SK-N-SH treated with all-trans-retinoic acid at 6 μM for 48 hours (cell line): ENCODE measurements at regions not wholly inside any gene's neighbourhood (a gene's known extent, or its start where the extent isn't known, plus 50 kb on each side); places are given as distances from the start of the nearest gene placed in this dataset.

ENCODE experiments used
- ATAC-seq: fragments of 200-7000 bp; cut with Tn5 transposase; 3 replicates; pipeline ENCODE4 v1.9.1; 2020; ENCODE audit warnings: mild to moderate bottlenecking, moderate library complexity
- CREB5 ChIP-seq: fragments of 250-450 bp; sonication (Bioruptor Pico); IDR thresholded peaks from 2 replicates; pipeline ENCODE4 v1.5.1; 2020; ENCODE audit warnings: low read depth, mild to moderate bottlenecking, moderate library complexity
- ESRRG ChIP-seq: fragments of 250-450 bp; sonication (Bioruptor Pico); IDR thresholded peaks from 2 replicates; pipeline ENCODE4 v1.6.1; 2021; ENCODE audit warnings: mild to moderate bottlenecking
- GLIS3 ChIP-seq: fragments of 250-450 bp; sonication (Bioruptor Pico); IDR thresholded peaks from 2 replicates; pipeline ENCODE4 v1.5.0; 2020; ENCODE audit warnings: mild to moderate bottlenecking, moderate library complexity
- ISL1 ChIP-seq: fragments of 250-450 bp; sonication (Bioruptor Pico); IDR thresholded peaks from 2 replicates; pipeline ENCODE4 v2.1.2; 2022; ENCODE audit warnings: mild to moderate bottlenecking, moderate library complexity
- OSR1 ChIP-seq: fragments of 250-450 bp; sonication (Bioruptor Pico); IDR thresholded peaks from 2 replicates; pipeline ENCODE4 v1.8.0; 2022; ENCODE audit warnings: moderate library complexity, mild to moderate bottlenecking, inconsistent platforms
- POU6F1 ChIP-seq: fragments of 250-450 bp; sonication (Bioruptor Pico); IDR thresholded peaks from 2 replicates; pipeline ENCODE4 v1.8.0; 2021; ENCODE audit warnings: low read depth, mild to moderate bottlenecking, moderate library complexity, borderline replicate concordance
- PPARA ChIP-seq: fragments of 250-450 bp; sonication (Bioruptor Pico); IDR thresholded peaks from 2 replicates; pipeline ENCODE4 v1.5.0; 2020; ENCODE audit warnings: mild to moderate bottlenecking, borderline replicate concordance
- RARB ChIP-seq: fragments of 250-450 bp; sonication (Bioruptor Pico); IDR thresholded peaks from 2 replicates; pipeline ENCODE4 v1.8.0; 2021; ENCODE audit warnings: mild to moderate bottlenecking, moderate library complexity
- SNAI2 ChIP-seq: fragments of 250-450 bp; sonication (Bioruptor Pico); IDR thresholded peaks from 2 replicates; pipeline ENCODE4 v1.5.0; 2020; ENCODE audit warnings: mild to moderate bottlenecking, moderate library complexity
- TCF4 ChIP-seq: fragments of 250-450 bp; sonication (Bioruptor Pico); IDR thresholded peaks from 2 replicates; pipeline ENCODE4 v1.8.0; 2021; ENCODE audit warnings: mild to moderate bottlenecking, moderate library complexity, borderline replicate concordance
- TOX ChIP-seq: fragments of 250-450 bp; sonication (Bioruptor Pico); IDR thresholded peaks from 2 replicates; pipeline ENCODE4 v1.8.0; 2021; ENCODE audit warnings: mild to moderate bottlenecking, moderate library complexity, borderline replicate concordance
- ZC3H10 ChIP-seq: fragments of 250-450 bp; sonication (Bioruptor Pico); IDR thresholded peaks from 2 replicates; pipeline ENCODE4 v1.5.1; 2021; ENCODE audit warnings: mild to moderate bottlenecking, moderate library complexity
- ZFP3 ChIP-seq: fragments of 250-450 bp; sonication (Bioruptor Pico); IDR thresholded peaks from 2 replicates; pipeline ENCODE4 v1.5.0; 2020; ENCODE audit warnings: mild to moderate bottlenecking, moderate library complexity
- ZFP30 ChIP-seq: fragments of 450-650 bp; formaldehyde crosslinking; IDR thresholded peaks from 2 replicates; pipeline ENCODE4 v1.5.0; 2022; ENCODE audit warnings: mild to moderate bottlenecking, moderate library complexity
- ZNF565 ChIP-seq: fragments of 450-650 bp; formaldehyde crosslinking; conservative IDR thresholded peaks from 2 replicates; pipeline ENCODE4 v1.5.0; 2020; ENCODE audit warnings: low read depth, mild to moderate bottlenecking, moderate library complexity
- ZNF70 ChIP-seq: fragments of 450-650 bp; formaldehyde crosslinking; IDR thresholded peaks from 2 replicates; pipeline ENCODE4 v1.5.0; 2020; ENCODE audit warnings: mild to moderate bottlenecking, moderate library complexity
- ZNF8 ChIP-seq: fragments of 450-650 bp; formaldehyde crosslinking; IDR thresholded peaks from 2 replicates; pipeline ENCODE4 v1.5.0; 2020; ENCODE audit warnings: mild to moderate bottlenecking, moderate library complexity
- TF ChIP-seq, protein P1 (sequence below): fragments of 250-450 bp; sonication (Bioruptor Pico); IDR thresholded peaks from 2 replicates; pipeline ENCODE4 v1.5.1; 2021; ENCODE audit warnings: mild to moderate bottlenecking, moderate library complexity
- TF ChIP-seq, protein P2 (sequence below): fragments of 250-450 bp; sonication (Bioruptor Pico); IDR thresholded peaks from 2 replicates; pipeline ENCODE4 v1.5.0; 2020; ENCODE audit warnings: mild to moderate bottlenecking, moderate library complexity

DNA sequence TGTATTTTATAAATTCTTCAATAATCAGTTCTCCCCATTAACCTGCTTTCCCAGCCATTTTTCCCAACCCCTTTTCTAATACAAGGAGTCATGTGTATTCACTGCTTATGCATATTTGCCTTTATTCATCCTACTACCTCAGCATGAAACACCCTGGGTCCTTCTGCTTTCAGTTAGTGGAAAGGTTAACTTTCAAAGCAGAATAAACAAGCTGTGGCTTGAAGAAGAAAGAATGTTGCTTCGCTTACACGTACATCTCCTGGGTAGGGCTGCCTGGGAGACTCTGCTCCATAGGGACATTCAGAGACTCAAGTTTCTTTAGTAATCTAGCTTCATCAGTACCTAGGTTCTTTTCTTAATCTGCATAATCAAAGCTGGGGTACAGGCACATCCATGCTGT lies 567.8 kb upstream of the SLC10A2 start:
- TF ChIP-seq ZFP3 (CRISPR knock-in tag) (no peak), ESRRG (CRISPR knock-in tag) (no peak), POU6F1 (CRISPR knock-in tag) (no peak), ZC3H10 (CRISPR knock-in tag) (no peak), ZFP30 (CRISPR knock-in tag) (no peak), ZNF70 (CRISPR knock-in tag) (no peak), TCF4 (CRISPR knock-in tag) (no peak), ZNF565 (no peak), RARB (no peak), CREB5 (no peak)
- TF ChIP-seq, protein P1, sequence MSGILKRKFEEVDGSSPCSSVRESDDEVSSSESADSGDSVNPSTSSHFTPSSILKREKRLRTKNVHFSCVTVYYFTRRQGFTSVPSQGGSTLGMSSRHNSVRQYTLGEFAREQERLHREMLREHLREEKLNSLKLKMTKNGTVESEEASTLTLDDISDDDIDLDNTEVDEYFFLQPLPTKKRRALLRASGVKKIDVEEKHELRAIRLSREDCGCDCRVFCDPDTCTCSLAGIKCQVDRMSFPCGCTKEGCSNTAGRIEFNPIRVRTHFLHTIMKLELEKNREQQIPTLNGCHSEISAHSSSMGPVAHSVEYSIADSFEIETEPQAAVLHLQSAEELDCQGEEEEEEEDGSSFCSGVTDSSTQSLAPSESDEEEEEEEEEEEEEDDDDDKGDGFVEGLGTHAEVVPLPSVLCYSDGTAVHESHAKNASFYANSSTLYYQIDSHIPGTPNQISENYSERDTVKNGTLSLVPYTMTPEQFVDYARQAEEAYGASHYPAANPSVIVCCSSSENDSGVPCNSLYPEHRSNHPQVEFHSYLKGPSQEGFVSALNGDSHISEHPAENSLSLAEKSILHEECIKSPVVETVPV = no peak
- ATAC-seq = no peak

DNA sequence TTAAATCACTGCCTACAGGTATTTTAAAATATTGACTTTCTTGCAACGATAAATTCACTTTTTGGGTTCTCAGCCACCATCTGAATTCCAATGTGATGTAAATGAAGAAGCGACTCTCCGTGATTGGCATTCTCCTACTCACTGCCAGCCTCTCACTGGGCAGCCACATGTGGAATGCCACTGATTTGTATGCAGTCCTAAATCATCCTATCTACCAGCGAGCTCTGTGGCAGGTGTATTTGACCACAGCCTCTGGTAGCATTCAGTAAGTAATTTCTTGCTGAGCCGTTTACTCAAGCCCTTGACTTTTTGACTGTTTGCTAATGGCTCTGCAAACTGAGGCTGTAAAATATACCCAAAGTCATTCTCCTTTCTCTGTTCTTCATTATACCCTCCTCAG lies 559.0 kb upstream of the SLC10A2 start:
- no peak for ATAC-seq
- TF ChIP-seq ZC3H10 (CRISPR knock-in tag) = no peak
- TF ChIP-seq RARB = no peak
- TF ChIP-seq ZFP30 (CRISPR knock-in tag) = no peak
- no peak for TF ChIP-seq ZNF565
- no peak for TF ChIP-seq SNAI2
- TF ChIP-seq ZNF8 (CRISPR knock-in tag) = no peak
- TF ChIP-seq, all 23 proteins: peak for 0

- ATAC-seq = no peak
- TF ChIP-seq GLIS3 (CRISPR knock-in tag) (no peak), ZNF70 (CRISPR knock-in tag) (no peak), PPARA (CRISPR knock-in tag) (no peak), ZNF565 (no peak), ZFP3 (CRISPR knock-in tag) (no peak), SNAI2 (no peak), ISL1 (no peak), ZNF8 (CRISPR knock-in tag) (no peak), TOX (CRISPR knock-in tag) (no peak), CREB5 (no peak), ZFP30 (CRISPR knock-in tag) (no peak)
These were observed 551.9 kb upstream of the SLC10A2 start for GRCh38 chr13:103618151-103618550.

DNA sequence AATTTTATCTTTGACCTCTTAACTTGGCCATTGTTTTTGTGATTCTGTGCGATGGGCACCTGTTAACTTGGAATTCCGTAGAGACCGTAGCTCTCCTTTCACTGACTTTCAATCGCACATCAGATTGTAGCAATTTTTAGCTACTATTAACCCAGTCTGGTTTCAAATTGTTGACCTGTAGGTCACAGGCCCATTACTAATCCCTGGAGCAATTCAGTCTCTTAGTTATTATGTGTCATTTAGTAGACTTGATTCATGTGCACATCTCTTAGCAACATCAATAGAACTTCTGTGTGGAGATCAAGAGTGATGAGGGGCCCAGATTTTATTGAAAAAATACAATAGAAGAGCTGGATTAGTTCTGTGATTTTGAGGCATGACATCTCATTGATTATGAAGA lies 549.6 kb upstream of the SLC10A2 start:
- ATAC-seq = no peak
- TF ChIP-seq ZNF565 (no peak), CREB5 (no peak), ZFP30 (CRISPR knock-in tag) (no peak), ZC3H10 (CRISPR knock-in tag) (no peak), PPARA (CRISPR knock-in tag) (no peak), TOX (CRISPR knock-in tag) (no peak), OSR1 (CRISPR knock-in tag) (no peak), SNAI2 (no peak), ZNF8 (CRISPR knock-in tag) (no peak)
- TF ChIP-seq, protein P2, sequence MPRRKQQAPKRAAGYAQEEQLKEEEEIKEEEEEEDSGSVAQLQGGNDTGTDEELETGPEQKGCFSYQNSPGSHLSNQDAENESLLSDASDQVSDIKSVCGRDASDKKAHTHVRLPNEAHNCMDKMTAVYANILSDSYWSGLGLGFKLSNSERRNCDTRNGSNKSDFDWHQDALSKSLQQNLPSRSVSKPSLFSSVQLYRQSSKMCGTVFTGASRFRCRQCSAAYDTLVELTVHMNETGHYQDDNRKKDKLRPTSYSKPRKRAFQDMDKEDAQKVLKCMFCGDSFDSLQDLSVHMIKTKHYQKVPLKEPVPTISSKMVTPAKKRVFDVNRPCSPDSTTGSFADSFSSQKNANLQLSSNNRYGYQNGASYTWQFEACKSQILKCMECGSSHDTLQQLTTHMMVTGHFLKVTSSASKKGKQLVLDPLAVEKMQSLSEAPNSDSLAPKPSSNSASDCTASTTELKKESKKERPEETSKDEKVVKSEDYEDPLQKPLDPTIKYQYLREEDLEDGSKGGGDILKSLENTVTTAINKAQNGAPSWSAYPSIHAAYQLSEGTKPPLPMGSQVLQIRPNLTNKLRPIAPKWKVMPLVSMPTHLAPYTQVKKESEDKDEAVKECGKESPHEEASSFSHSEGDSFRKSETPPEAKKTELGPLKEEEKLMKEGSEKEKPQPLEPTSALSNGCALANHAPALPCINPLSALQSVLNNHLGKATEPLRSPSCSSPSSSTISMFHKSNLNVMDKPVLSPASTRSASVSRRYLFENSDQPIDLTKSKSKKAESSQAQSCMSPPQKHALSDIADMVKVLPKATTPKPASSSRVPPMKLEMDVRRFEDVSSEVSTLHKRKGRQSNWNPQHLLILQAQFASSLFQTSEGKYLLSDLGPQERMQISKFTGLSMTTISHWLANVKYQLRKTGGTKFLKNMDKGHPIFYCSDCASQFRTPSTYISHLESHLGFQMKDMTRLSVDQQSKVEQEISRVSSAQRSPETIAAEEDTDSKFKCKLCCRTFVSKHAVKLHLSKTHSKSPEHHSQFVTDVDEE (CRISPR knock-in tag) = no peak
- TF ChIP-seq, protein P1 = no peak
- TF ChIP-seq, all 23 proteins: peak for 0
